Liver (tissue), 8 donors: ENCODE measurements at regions not wholly inside any gene's neighbourhood (a gene's known extent, or its start where the extent isn't known, plus 50 kb on each side); places are given as distances from the start of the nearest gene placed in this dataset.
"Not testable (repeated sequence)": the region's sequence is repeated elsewhere in the genome, so short reads cannot be mapped to it uniquely, and the experiment has no call there.

Experiments
- DNase-seq: peaks from one replicate; pipeline ENCODE4 v3.0.0-alpha.2; 2017; ENCODE audit warnings: low spot score
- H3K27ac ChIP-seq, 2 donors: one replicate each; pipeline ENCODE4 v1.7.0; 2013; ENCODE audit warnings: inconsistent platforms in 2 of 2, low read length in 2 of 2, control low read depth in 1 of 2, low read depth in 1 of 2, mild to moderate bottlenecking in 1 of 2
- H3K27me3 ChIP-seq, 4 donors: one replicate each; pipeline versions ENCODE4 v1.6.1 to v1.7.0; 2013; ENCODE audit warnings: low read length in 3 of 4, inconsistent platforms in 1 of 4, mild to moderate bottlenecking in 1 of 4, moderate library complexity in 1 of 4; ENCODE audit not compliant: control insufficient read depth in 4 of 4, insufficient read depth in 4 of 4
- H3K36me3 ChIP-seq, 4 donors: one replicate each; pipeline versions ENCODE4 v1.6.1 to v1.7.0; 2013; ENCODE audit warnings: low read length in 3 of 4, mild to moderate bottlenecking in 3 of 4, low read depth in 1 of 4, moderate library complexity in 1 of 4; ENCODE audit not compliant: control insufficient read depth in 4 of 4, insufficient read depth in 3 of 4
- H3K4me1 ChIP-seq, 4 donors: one replicate each; pipeline versions ENCODE4 v1.6.1 to v1.7.0; 2013; ENCODE audit warnings: low read length in 3 of 4, mild to moderate bottlenecking in 3 of 4, moderate library complexity in 1 of 4; ENCODE audit not compliant: control insufficient read depth in 4 of 4, insufficient read depth in 4 of 4
- H3K4me3 ChIP-seq, 3 donors: one replicate each; pipeline versions ENCODE4 v1.6.1 to v1.7.0; 2013; ENCODE audit warnings: low read length in 3 of 3, control low read depth in 1 of 3, low read depth in 1 of 3, mild to moderate bottlenecking in 1 of 3
- H3K9ac ChIP-seq, 2 donors: one replicate each; pipeline ENCODE4 v1.7.0; 2013; ENCODE audit warnings: low read length in 2 of 2, mild to moderate bottlenecking in 2 of 2, moderate library complexity in 2 of 2, control low read depth in 1 of 2, low read depth in 1 of 2
- H3K9me3 ChIP-seq, 4 donors: one replicate each; pipeline versions ENCODE4 v1.6.1 to v1.7.0; 2013; ENCODE audit warnings: low read length in 3 of 4; ENCODE audit not compliant: control insufficient read depth in 4 of 4
- ATF3 ChIP-seq: IDR thresholded peaks from 2 replicates; pipeline ENCODE4 v1.6.1; 2016; ENCODE audit warnings: antibody characterized with exemption
- CTCF ChIP-seq: fragments of 150-350 bp; IDR thresholded peaks from 2 replicates; pipeline ENCODE4 v1.5.1; 2017; ENCODE audit warnings: improper control_type of control experiment, low read depth, low read length; ENCODE audit not compliant: missing input control
- EGR1 ChIP-seq, 2 donors: IDR thresholded peaks; 2 replicates each; pipeline ENCODE4 v1.6.1; 2016 to 2018; ENCODE audit warnings: antibody characterized with exemption in 2 of 2, low read depth in 2 of 2
- FOXA2 ChIP-seq: IDR thresholded peaks from 2 replicates; pipeline ENCODE4 v1.6.1; 2016; ENCODE audit warnings: antibody characterized with exemption
- GABPA ChIP-seq, 2 donors: IDR thresholded peaks in 1 of 2; conservative IDR thresholded peaks in 1 of 2; 2 replicates each; pipeline ENCODE4 v1.6.1; 2016; ENCODE audit warnings: antibody characterized with exemption in 2 of 2, mild to moderate bottlenecking in 1 of 2, moderate library complexity in 1 of 2
- HNF4G ChIP-seq: IDR thresholded peaks from 2 replicates; pipeline ENCODE4 v1.6.1; 2016; ENCODE audit warnings: antibody characterized with exemption
- NR2F2 ChIP-seq: IDR thresholded peaks from 2 replicates; pipeline ENCODE4 v1.6.1; 2016; ENCODE audit warnings: antibody characterized with exemption
- RAD21 ChIP-seq, 2 donors: IDR thresholded peaks; 2 replicates each; pipeline ENCODE4 v1.6.1; 2016; ENCODE audit warnings: antibody characterized with exemption in 2 of 2, mild to moderate bottlenecking in 2 of 2
- REST ChIP-seq: IDR thresholded peaks from 2 replicates; pipeline ENCODE4 v1.6.1; 2016; ENCODE audit warnings: antibody characterized with exemption, mild to moderate bottlenecking
- RXRA ChIP-seq, 2 donors: IDR thresholded peaks; 2 replicates each; pipeline ENCODE4 v1.6.1; 2017 to 2018; ENCODE audit warnings: antibody characterized with exemption in 2 of 2, mild to moderate bottlenecking in 1 of 2
- TAF1 ChIP-seq: conservative IDR thresholded peaks from 2 replicates; pipeline ENCODE4 v1.6.1; 2016; ENCODE audit warnings: antibody characterized with exemption, mild to moderate bottlenecking
- YY1 ChIP-seq: IDR thresholded peaks from 2 replicates; pipeline ENCODE4 v1.6.1; 2016; ENCODE audit warnings: antibody characterized with exemption, mild to moderate bottlenecking
- ZBTB33 ChIP-seq: IDR thresholded peaks from 2 replicates; pipeline ENCODE4 v1.6.1; 2016; ENCODE audit warnings: antibody characterized with exemption
- WGBS: extraction: QIAGEN DNeasy Blood & Tissue Kit; methylation state at CpG from one replicate; pipeline ENCODE4 v1.1.7; 2013; 5-methylcytosine and 5-hydroxymethylcytosine counted together
- donor health status: healthy.
- donor health status: healthy.
- donor health status: healthy.
- donor health status: healthy.
- donor health status: healthy.

- Histone ChIP-seq H3K27ac (no peak overlapping the region), H3K4me3 (no peak overlapping the region), H3K9me3 (no peaks in the 10 kb centered on the region), H3K27me3 (no peaks in the 10 kb centered on the region), H3K4me1 (no peaks in the 10 kb centered on the region), H3K9ac (no peak overlapping the region), H3K36me3 (no peaks in the 10 kb centered on the region)
- TF ChIP-seq CTCF (no peak), RAD21 (IDR thresholded peaks at IDR 0.05) (no peak), YY1 (no peak), REST (no peak), HNF4G (no peak), ZBTB33 (no peak), RXRA (IDR thresholded peaks at IDR 0.05) (no peak), TAF1 (no peak), NR2F2 (no peak), EGR1 (IDR thresholded peaks at IDR 0.05; ENCODE audit: low read depth in 2 of 2) (no peak), GABPA (IDR thresholded peaks at IDR 0.05 in 1 of 2, conservative IDR thresholded peaks at IDR 0.05 in 1 of 2) (no peak), FOXA2 (no peak)
- no peak for DNase-seq
- WGBS = 92% methylated on average over 4 of the region's 4 CpGs
Measured at GRCh38 chr10:33963729-33964128, 629.3 kb upstream of the NRP1 start.

- not testable (repeated sequence) for H3K27ac ChIP-seq, H3K27me3 ChIP-seq, H3K4me3 ChIP-seq, H3K9me3 ChIP-seq, DNase-seq, H3K4me1 ChIP-seq, H3K36me3 ChIP-seq, H3K9ac ChIP-seq
- 77% methylated on average over 4 of the region's 4 CpGs for WGBS
Measured at GRCh38 chr10:33956322-33956721, 621.9 kb upstream of the NRP1 start.

- H3K27ac ChIP-seq = no peak overlapping the region
- H3K36me3 ChIP-seq = no peaks in the 10 kb centered on the region
- no peak for DNase-seq
- H3K9me3 ChIP-seq = no peaks in the 10 kb centered on the region
- H3K9ac ChIP-seq = no peak overlapping the region
- WGBS = 93% methylated on average over 1 of the region's 1 CpG
- no peaks in the 10 kb centered on the region for H3K27me3 ChIP-seq
- H3K4me1 ChIP-seq = no peaks in the 10 kb centered on the region
- H3K4me3 ChIP-seq = no peak overlapping the region
- no peak for TF ChIP-seq HNF4G
- no peak for TF ChIP-seq EGR1 (IDR thresholded peaks at IDR 0.05; ENCODE audit: low read depth in 2 of 2)
- no peak for TF ChIP-seq ATF3
- TF ChIP-seq FOXA2 = no peak
- TF ChIP-seq GABPA (IDR thresholded peaks at IDR 0.05 in 1 of 2, conservative IDR thresholded peaks at IDR 0.05 in 1 of 2) = no peak
- no peak for TF ChIP-seq TAF1
- no peak for TF ChIP-seq REST
- TF ChIP-seq YY1 = no peak
- no peak for TF ChIP-seq CTCF
Measured at GRCh38 chr10:33955676-33956075, 621.2 kb upstream of the NRP1 start.
